CD4-positive, alpha-beta T cell treated with Interferon alpha-2 for 1 hour (primary cell): ENCODE measurements at regions not wholly inside any gene's neighbourhood (a gene's known extent, or its start where the extent isn't known, plus 50 kb on each side); places are given as distances from the start of the nearest gene placed in this dataset.
"Not testable (repeated sequence)": the region's sequence is repeated elsewhere in the genome, so short reads cannot be mapped to it uniquely, and the experiment has no call there.

Source experiments
- DNase-seq, 2 donors: peaks; one replicate each; pipeline ENCODE4 v3.0.0-alpha.2; 2020 to 2022

DNA sequence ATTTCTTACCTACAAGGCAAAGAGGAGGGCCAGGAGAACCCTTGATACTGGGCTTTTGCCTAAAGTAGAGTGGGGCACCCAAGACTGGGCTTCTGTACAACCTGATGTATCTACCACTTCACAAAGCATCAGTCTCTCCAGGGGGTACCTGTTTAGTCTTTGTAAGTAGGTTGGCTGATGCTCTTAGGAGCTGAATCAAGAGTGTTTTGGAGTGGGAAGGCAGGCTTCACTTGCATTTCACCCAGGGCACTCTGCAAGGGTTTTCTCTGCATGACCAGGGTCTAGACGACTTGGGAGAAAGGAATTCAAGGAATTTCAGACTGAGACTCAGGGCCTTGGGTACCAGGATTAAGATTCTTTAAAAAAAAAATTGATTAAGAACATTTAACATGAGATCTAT, 361.5 kb downstream of the RFC3 start:
- DNase-seq: no peak

DNA sequence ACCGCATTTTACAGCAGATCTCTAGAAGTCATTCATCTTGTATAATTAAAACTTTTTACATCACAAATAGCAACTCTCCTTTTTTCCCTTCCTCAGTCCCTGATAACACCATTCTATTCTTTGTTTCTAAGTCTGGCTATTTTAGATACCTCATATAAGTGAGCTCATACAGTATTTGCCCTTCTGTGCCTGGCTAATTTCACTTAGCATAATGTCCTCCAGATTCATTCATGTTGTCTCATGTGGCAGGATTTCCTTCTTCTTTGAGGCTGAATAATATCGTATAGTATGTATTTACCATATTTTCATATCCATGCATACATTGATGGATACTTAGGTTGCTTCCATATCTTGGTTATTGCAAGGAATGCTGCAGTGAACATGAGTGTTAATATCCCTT, 362.0 kb downstream of the RFC3 start:
- no peak for DNase-seq

- not testable (repeated sequence) for DNase-seq
These were observed 363.3 kb downstream of the RFC3 start for GRCh38 chr13:34181256-34181655.

DNA sequence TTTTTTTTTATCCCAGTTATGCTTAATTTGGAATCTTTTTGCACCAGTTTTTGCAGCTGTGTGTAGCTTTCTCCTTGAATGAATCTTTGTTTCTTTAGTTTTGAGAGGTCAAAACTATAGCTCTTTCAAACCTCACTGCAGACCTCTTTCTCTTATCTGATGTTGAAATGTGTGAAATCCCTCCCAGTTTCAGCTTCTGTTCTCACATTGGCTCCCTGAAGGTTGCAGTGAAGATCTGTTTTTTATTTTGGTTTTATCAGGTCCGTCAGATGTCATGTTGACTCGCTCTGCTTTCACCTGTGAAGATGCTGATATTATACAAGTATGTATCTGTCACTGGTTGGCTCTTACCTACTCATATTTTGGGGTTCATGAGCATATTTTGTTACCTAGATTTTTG, 372.0 kb downstream of the RFC3 start:
- DNase-seq: no peak

DNA sequence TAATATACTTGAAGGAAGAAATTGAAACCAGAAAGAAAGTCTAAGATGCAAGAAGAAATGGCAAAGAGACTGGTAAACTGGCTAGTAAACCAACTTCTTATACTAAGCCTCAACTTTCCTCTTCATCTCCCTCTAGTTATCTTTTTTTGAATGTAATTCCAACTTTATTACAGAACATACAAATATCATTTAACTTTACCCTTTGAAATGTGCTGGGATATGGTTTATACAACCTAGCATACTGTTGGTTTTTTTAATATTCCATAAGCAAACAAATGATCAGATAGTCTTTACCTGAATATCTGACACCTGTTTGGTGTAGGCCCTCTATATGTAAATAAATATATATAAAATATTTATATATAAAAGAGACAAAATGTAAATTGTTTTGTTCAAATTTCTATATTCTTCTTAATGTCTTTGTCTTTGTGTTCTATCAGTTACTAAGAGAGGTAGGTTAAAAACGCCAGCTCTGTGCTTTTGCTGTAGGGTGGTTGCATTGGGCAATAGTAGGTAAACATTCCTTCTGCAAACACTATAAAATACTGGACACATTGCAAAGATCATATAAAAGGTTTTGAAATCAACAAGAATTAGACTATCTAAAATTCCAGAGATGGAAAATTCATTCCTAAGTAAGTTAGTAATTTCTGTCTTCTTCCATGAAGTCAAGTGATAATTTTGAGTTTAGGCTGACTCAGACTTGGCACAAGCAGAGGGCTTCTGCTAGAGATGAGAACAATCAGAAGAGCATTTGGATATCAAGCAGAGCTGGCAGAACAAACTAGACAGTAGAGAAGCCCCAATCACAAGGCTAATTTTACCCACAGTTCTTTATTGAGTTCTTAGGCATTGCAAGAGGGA, 383.3 kb downstream of the RFC3 start:
- DNase-seq: no peak

DNA sequence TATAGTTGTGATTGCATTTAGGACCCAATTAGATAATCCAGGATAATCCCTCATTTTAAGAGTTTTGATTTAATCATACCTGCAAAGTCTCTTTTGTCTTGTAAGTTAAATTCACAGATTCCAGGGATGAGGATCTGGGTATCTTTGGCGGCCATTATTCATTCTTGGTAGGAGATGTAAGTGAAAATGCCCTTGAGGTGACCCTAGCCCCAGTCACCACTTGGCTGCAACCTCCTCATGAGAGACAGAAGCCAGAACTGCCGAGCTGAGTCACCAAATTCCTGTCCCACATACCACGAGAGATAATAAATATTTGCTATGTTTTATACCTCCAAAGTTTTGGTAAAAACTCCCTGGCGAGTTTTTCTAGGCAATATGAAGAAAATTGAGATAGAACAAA, 389.4 kb downstream of the RFC3 start:
- no peak for DNase-seq

DNA sequence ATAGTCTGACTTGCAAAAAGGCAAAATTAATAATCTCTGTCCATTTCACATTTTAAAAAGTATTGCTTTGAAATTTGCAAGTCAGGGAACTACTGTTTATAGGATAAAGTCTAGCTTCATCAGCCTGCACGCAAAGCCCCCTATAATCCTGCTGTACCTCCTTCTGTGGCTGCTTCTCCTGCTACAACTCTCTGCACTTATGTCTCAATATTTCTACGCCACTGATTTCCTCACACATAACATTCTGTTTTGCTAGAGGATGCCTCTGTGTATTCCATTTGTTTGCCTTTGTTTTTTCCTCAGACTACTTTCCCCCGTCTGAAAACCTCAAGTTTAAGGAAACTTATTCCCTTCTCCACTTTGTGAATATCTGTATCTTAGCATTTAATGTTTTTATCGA, 389.9 kb downstream of the RFC3 start:
- DNase-seq: no peak

DNA sequence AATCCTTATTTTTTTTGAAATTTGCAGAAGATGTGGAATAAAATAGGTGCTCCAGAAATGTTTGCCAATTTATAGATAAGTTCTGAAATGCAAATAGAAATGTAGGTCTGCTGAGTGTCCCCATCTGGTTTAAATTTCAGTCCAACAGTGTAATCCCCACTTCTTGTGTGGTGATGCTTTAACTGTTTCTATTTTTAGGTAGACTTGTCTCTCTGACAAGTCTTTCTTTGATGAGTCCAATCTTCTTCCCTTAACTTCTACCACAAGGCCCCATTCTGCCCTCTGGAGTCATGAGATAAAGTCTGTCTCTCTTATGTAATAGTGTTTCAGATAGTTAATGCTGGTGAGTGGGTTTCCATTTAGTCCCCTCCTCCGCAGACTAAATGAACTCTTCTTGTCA, 390.4 kb downstream of the RFC3 start:
- DNase-seq: no peak

- DNase-seq: no peak
These were observed 392.4 kb downstream of the RFC3 start for GRCh38 chr13:34210341-34210740.

DNA sequence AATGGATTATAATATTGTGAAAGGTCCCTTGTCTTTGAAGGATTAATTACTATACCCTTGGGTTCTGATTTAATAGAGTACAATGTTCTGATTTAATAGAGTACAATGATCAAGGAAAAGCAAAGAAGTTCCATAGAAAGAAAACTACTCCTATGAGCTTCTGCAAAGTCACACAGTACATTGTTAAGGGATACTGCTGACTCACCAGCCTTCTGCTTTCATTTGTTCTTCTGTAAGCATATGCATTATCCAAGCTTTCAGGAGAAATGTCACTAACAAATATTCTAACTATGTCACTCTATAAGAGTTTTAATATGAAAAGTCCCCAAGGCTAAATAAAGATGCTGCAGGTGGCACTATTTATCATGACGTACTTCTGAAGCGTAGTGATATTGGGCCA, 396.7 kb downstream of the RFC3 start:
- DNase-seq: no peak

GRCh38 chr13:34216256-34216655, 398.3 kb downstream of the RFC3 start:
- DNase-seq: no peak

- no peak for DNase-seq
These were observed 399.5 kb downstream of the RFC3 start for GRCh38 chr13:34217343-34218025.

DNA sequence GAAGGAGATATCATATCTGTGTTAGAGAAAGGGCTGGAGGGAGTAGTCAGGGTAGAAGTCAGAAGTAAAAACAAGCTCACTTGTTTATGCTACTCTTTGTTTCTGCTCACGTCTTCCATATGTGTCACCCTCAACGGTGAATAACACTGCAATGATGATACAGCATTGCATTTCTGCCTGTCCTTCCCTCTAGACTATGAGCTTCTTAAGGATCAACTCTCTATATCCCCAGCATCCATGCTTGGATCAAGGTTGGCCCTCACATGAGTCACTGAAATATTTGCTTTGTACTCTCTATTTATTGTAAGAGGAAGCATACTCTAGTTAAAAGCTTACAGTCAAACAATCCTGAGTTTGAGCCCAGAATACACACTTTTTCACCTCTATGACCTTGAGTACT, 406.0 kb downstream of the RFC3 start:
- no peak for DNase-seq

DNA sequence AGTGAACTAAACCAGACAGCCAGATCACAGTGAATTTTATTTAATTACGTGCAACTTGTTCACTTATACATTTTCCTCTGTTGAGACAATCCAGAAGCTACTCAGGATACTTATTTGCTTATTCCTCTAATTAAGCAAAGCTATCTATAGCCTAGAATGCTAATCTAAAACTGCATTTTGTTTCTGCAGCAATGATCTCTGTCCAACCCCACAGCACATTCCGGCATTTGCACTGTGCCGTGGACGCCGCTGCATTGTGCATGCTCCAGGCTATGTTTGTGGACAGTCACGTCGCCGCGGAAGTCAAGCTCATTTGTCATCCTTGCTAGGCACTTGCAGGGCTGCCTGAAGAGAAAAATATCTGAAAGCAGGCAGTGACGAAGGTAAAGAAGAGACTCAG, 406.9 kb downstream of the RFC3 start:
- DNase-seq: no peak

- no peak for DNase-seq
These were observed 412.3 kb downstream of the RFC3 start for GRCh38 chr13:34230271-34230670.

GRCh38 chr13:34241332-34241731, 423.4 kb downstream of the RFC3 start:
- no peak for DNase-seq

DNA sequence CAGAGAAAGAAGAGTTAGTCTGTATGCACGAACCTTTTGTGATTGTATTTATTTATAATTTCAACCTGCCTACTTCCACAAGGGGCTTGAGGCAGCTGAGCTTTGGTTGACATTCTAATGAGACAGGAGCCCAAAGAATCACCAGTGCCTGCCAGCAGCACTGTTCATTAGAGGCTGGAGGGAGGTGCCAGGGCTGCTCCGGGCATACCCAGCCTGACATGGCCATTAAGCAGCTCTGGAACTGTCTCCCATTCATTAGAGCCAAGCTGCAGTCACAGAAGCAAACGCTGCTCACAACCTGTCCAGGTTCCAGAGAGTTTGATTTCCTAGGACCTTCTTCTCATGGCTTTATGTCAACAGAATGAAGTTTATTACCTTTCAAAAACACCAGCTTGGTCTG, 425.5 kb downstream of the RFC3 start:
- no peak for DNase-seq

DNA sequence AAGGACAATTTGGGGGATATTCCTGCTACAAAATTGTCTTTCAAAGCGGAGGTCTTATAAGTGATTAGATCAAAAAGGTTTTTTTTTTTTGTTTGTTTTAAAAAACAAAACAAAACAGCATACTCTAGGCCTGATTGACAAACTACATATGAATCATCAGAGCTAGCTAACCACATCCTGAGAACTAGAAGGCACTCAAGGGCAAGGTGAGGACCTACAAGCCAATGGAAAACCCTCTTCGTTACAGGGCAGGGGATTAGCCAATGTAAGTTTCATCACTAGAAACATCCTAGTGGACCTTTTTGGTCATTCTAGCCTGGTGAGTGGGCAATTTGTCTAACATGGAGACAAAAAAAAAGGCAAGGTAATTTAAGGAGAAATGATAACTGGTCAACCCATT, 428.6 kb downstream of the RFC3 start:
- no peak for DNase-seq

GRCh38 chr13:34247596-34247995, 429.6 kb downstream of the RFC3 start:
- no peak for DNase-seq

GRCh38 chr13:34249546-34250039, 431.6 kb downstream of the RFC3 start:
- no peak for DNase-seq

- DNase-seq: no peak
These were observed 432.3 kb downstream of the RFC3 start for GRCh38 chr13:34250151-34250670.

- no peak for DNase-seq
These were observed 436.4 kb downstream of the RFC3 start for GRCh38 chr13:34254366-34254765.

- DNase-seq: no peak
These were observed 437.8 kb downstream of the RFC3 start for GRCh38 chr13:34255711-34256110.

- peak in 1 of 2 donors; percentile 5 for DNase-seq
These were observed 438.3 kb downstream of the RFC3 start for GRCh38 chr13:34256236-34256635.
